ENCODE measurements at regions not wholly inside any gene's neighbourhood (a gene's known extent, or its start where the extent isn't known, plus 50 kb on each side); places are given as distances from the start of the nearest gene placed in this dataset.

GRCh38 chr1:4128616-4129015, 228.5 kb upstream of the C1orf174 start:
- TF ChIP-seq CTCF (IDR thresholded peaks at IDR 0.05) (no peak), POLR2A (IDR thresholded peaks at IDR 0.05) (no peak)
